GM19324 (cell line): ENCODE measurements at regions not wholly inside any gene's neighbourhood (a gene's known extent, or its start where the extent isn't known, plus 50 kb on each side); places are given as distances from the start of the nearest gene placed in this dataset.

ENCODE experiments used
- ATAC-seq: cut with Tn5 transposase; IDR thresholded peaks from one replicate; pipeline ENCODE4 v1.9.1; 2021; ENCODE audit warnings: mild to moderate bottlenecking, moderate library complexity; ENCODE audit not compliant: unreplicated experiment, low FRiP score

DNA sequence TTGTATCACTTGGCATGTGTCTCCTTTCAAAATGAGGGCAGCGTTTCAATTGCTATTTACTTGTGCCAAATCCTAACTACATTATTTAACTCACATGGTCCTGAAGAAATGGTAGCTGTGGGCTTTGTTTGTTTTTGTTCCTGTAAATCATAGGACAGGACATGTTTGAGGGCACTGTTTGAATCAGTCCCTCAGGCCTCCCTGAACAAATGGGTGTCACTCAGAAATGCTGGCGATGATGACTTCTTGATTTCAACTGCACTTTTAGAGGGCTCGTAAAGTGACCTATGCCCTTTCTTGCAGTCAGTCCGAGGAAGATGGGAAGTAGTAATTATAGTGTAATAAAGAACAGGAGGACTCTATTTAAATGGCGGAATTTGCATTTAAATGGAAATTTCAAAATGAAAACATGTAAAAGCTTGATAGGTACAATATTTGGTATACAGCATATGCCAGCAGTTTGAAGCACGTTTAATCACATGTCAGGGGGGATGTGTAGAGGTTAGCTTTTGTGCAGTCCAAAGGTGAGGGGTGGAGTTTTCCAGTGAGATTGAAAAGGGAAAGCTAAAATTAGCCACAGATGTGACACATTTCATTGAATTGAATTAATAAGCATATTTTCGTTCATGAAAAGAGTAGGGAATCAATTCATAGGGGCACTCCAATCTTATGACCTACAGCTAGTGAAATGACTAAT, 1958.7 kb upstream of the IGFBP7 start:
- no peak for ATAC-seq

GRCh38 chr4:59086410-59086809, 1976.2 kb upstream of the IGFBP7 start:
- no peak for ATAC-seq

GRCh38 chr4:59091146-59092142, 1981.3 kb upstream of the IGFBP7 start:
- no peak for ATAC-seq

DNA sequence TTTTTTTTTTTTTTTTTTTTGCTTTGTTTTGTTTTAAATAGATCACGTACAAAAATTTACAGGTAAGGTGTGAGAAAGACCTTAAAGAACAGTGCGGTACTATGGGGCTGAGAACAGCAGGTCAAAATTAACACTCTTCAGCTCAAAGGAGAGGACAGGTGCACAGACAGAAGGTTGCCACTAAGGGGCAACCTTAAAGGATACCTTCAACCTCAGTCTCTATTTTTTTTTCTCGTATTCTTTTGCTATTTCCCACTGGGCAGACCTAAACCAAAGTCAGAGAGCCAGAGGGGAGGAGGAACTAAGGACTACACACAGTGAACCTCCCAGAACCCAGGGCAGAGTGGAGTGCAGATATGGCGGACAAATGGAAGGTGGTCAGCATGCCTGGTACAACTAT, 1984.3 kb upstream of the IGFBP7 start:
- ATAC-seq, result no peak

DNA sequence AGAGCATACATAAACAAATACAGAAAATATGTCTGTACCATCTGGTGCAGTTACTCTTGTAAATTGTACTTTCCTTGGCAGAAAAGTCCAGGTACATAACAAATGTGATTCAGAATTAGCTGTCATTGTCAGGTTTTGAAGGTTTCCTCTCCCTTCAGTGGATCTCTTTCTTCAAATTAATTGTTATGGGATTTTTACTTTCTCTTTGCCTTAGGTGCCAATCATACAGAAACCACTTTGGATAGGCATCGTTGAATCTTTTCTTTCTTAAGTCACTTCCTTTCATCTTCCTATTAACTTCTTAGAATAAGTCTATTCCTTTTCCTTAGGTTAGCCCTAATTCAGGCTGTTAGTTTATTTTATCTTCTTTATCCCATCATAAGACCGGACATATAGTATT, 1992.1 kb upstream of the IGFBP7 start:
- no peak for ATAC-seq

DNA sequence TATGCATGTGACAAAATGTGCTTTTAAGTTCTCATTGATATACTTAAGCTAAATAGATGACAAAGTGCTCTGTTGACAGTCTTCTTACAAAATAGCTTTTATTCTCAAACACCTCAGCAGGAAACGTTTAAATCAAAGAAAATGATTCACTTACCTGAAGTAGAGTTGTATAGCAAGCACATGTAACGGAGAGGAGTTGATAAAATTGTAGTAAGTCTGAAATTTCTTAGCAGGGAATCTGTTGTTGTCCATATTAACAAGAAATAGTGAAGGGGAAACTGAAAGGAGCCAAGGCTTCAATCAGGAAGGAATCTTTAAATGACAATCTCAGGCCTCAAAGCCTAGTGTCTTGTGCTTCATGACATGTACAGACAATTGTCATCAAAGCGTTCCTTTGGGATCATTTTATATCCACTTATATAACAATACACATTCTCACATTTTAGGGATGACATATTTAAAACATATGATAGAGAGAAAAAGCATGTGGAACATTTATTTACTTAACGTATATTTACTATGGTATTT, 2010.2 kb upstream of the IGFBP7 start:
- no peak for ATAC-seq

DNA sequence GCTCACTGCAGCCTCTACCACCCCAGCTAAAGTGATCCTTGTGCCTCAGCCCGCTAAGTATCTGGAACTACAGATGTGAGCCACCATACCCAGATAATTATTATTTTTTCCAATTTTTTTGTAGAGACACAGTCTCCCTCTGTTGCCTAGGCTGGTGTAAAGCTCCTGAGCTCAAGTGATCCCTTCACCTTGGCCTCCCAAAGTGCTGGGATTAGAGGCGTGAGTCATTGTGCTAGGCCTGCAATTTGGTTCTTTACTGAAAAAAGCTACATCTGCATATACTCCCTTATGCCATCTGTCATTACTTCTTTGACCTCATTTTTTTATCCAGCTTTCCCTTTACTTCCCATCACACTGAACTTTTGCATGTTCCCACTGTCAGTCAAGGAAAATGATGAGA, 2012.4 kb upstream of the IGFBP7 start:
- ATAC-seq, result no peak

GRCh38 chr4:59126159-59126558, 2016.0 kb upstream of the IGFBP7 start:
- no peak for ATAC-seq

GRCh38 chr4:59127006-59127405, 2016.8 kb upstream of the IGFBP7 start:
- no peak for ATAC-seq

- no peak for ATAC-seq
Observed at GRCh38 chr4:59127743-59128142, 2017.6 kb upstream of the IGFBP7 start.

GRCh38 chr4:59135248-59135985, 2025.2 kb upstream of the IGFBP7 start:
- no peak for ATAC-seq

- no peak for ATAC-seq
Observed at GRCh38 chr4:59161249-59161648, 2038.9 kb upstream of the ADGRL3 start.

DNA sequence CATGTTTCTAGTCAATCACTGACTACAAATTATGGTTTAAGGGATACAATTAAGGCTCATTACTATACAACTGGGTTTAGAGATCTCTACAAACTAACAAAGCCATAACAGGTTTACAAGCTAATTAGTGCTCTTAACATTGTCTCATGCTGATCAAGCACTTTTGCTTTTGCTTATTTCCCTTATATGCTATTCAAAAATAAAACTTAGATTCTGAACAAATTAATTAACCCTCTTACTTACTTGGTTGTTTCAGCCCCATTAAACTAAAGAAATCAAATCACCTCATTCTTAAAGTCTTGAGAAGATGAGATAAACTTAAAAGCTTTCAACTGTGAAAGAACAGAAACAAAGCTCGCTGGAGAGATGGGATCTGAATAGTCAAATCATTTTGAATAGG, 2024.5 kb upstream of the ADGRL3 start:
- no peak for ATAC-seq

DNA sequence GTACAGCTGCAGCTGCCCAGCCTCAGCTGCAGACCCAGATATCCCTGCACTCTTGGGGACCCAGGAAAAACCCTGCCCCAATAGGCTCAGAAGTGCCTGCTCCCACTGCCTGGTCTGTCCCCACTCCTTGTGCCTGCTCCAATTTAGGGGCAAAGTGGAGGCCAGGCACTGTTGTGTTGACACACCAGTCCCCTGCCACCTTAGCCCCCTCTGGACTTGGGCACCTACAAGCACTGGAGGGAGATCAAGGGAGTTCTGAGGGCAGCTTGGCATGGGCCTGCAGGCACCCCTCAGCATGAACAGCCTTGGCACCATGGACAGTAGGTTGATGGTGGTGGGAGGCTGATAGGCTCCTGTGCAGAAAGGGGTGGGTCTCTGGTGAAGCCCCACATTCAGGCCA, 2020.8 kb upstream of the ADGRL3 start:
- no peak for ATAC-seq

DNA sequence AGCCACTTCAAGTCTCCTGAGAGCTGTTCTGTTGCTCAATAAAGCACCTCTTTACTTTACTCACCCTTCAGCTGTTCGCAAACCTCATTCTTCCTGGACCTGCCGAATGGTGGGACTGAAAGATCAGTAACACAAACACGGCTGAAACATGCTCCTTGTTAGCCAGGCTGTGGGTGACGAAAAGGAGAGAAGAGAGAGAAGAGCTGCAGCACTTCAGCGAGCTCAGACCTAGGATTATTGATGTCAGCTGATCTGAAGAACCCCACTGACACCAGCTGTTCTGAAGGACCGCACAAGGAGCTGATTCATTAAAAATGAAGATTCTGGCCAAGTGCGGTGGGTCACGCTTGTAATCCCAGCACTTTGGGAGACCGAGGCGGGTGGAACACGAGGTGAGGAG, 2020.0 kb upstream of the ADGRL3 start:
- no peak for ATAC-seq

- no peak for ATAC-seq
Observed at GRCh38 chr4:59180969-59181368, 2019.2 kb upstream of the ADGRL3 start.

GRCh38 chr4:59195839-59196238, 2004.3 kb upstream of the ADGRL3 start:
- ATAC-seq, result no peak

GRCh38 chr4:59200992-59201391, 1999.1 kb upstream of the ADGRL3 start:
- ATAC-seq, result no peak

DNA sequence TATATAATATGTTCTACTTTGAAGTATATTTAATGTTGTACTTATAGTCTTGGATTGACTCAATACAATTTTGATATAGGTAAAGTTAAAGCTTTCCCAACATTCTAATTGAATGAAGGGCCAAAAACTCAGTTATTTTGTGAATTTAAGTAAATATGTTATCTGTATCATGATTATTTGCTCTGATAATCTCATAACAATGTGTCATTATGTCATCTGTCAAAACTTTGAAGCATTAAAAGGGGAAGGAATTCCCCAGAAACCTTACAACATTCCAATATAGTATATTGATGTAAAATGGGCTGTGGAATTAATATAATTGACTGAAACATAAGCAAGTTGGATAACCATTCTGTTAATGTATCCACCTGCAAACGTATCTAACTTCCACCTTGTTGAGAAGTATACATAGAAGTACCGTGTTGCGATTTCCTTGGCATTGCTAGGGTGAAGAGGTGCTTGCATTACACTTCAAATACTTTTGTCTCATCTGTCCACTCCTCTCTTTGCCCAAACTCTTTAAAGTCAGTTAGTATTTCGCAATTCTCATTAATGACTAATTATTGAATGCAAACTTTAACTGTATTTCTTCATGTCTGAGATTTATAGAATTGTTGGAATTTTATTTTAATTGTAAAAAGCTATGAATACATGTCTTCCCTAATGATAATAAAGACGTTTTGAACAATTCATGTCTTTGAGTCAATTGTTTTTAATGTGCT, 1982.1 kb upstream of the ADGRL3 start:
- ATAC-seq, result no peak

DNA sequence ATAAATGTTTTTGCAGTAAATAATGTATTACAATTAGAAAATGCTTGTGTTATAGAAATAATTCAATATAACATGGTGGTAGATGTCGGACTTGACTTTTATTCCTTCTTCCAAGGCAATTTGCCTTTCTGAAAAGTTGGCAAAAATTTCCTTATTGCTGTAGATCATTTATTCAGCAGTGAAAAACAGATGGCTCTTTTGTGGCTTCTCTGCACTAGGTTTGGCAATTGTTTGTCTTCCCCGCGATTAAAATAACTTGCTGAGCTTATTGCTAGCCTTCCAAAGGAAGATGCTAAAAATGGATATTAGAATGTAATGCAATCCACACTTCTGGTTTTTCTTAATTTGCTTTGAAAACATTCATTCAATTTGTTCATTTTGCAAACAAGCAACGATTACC, 1977.9 kb upstream of the ADGRL3 start:
- no peak for ATAC-seq
